Right forelimb (tissue), 1 donor: ENCODE measurements at regions not wholly inside any gene's neighbourhood (a gene's known extent, or its start where the extent isn't known, plus 50 kb on each side); places are given as distances from the start of the nearest gene placed in this dataset.

Experiments
- DNase-seq: peaks from one replicate; pipeline ENCODE4 v3.0.0-alpha.2; 2018

DNA sequence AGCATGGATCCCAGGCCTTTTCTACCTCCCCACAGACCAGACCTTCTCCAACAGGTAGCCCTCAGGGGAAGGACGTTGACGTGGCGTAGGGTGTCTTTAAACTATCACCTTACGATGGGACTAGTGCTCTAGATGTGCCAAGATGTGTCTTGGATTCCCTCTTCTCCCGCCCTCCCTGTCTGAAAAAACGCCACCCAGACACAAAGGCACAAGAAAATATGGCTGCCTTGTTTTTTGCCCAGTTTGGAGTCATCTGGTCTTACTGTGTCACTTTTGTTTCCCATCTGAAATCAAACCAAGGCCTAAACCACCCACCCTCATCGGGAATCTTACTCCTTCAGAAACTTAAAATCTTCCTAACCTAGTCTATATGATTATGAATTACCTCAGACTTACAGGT lies 235.4 kb downstream of the OR13H1 start:
- no peak for DNase-seq

DNA sequence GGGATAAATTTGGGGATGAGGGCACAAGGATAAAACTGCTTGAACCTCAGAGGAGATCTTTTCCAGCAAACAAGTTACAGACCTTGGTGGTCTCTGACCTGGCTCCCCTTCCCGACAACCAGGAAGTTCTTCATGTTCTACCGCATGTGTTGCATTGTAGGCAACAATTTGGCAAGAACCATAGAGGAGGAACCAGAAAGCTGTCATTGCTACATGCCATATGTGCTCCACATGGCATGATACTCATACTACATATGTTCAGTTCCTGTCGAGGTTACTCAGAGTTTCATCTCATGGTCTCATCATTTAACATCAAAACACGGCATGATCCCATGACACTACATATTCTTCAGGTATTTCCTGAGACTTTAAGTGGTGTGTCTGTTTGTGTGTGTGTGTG lies 235.9 kb downstream of the OR13H1 start:
- no peak for DNase-seq

DNA sequence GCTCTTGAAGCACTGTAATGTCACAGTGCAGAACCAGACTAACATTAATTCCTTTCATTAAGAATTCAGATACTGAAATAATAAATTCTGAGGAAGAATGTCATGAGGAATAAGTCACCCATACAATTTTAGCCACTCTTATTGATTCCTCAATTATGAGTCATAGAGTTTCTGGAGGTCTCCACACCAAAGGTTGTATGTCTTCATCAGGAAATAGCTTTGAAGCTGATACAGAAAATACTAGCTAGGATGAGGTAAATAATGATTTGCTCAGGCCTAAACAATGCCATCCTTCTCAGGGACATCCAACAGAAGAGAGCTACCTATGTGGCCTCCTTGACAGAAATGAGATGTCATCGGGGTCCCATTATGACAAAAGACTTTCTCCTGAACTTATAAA lies 238.8 kb downstream of the OR13H1 start:
- DNase-seq = no peak

DNA sequence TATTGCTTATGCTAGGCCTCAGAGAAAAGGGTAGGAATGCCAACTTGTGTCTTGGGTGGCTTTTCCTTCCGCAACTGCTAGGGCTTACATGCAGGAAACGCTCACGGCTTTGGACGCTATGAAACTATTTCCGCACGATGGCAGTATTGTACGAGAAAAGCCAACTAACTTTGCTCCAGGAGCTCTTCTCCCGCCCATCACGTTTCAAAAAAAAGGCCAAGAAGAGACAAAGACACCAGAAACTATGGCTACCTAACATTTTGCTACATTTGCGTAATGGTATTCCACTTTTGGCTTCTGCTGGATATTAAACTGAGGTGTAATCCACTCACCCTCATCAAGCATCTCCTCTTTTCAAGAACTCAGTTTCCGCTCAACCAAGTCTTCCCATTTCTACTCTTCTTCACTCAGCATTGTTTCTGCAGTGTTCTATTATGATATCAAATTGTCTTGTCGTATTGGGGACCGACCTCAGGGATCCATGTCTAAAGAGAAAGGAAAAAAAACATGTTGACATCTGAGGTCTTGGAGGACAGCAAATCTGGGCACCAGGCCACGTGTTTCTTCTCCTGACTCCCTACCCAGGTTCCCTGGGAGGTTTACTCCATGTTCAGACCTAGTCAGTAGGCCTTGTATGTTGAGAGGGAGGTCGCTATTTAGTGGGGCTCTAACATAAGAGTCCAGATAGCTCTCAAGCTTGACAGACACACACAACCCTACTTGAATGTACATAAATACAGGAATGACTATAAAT lies 239.4 kb upstream of the STK26 start:
- no peak for DNase-seq

DNA sequence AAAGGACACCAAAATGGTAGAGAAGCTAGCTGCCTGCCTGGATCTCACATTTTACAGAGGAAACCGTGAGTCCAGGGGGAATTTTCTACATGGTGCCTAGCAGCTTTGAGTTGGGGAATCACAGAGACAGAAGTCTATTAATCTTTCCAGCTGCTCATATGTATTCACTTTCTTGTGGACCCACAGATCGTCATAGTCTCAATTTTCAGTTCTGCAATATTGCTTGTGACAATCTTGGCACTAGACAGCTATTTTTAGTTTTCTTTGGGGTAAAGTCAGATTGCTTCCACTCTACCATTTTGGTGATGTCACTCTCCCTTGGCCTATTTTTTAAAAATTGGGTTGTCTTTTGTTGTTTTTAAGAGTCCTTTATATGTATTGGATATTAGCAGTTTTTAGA lies 233.4 kb upstream of the STK26 start:
- no peak for DNase-seq

DNA sequence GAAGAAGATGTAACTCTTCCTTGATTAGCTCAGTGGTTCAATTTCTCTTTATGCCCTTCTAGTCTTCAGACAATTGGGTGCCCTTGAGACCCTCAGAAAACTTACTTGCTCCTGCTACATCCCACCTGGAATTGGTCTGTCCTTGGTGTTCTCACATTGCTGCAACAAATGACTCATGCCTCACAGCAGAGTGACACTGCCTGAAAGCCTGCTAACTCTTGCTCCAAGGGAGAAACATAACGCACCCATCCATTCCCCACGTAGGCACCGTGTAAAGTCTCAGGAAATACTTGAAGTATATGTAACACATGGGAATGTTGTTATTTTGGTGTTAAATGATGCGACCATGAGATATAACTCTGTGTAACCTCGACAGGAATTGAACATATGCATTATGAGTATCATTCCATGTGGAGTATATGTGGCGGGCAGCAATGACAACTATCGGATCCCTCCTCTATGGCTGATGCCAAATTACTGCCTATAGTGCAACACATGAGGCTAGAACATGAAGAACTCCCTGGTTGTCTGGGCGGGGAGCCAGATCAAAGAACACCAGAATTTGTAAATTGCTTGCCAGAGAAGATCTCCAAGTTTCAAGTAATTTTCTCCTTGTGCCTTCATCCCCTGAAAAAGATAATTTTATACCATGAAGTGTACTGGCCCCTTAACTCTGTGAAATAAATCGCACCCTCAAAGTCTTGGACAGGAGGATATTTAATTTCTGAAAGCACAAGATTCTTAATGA lies 231.3 kb upstream of the STK26 start:
- DNase-seq = no peak

DNA sequence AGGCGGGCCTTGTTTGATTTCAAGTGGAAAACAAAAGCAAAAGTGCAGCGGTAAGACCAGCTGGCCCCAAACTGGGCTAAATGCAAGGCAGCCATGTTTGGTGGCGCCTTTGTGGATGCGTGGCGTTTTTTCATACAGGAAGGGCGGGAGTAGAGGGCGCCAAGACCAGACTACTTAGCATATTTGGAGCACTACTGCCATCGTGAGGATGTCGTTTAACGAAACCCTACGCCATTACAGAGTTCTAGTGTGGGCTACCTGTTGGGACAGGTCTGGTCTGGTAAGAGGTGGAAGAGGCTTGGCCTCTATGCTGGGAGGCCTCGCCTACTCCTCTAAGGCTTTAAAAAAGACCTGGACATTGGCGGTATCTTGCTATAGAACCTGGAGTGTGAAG lies 230.7 kb upstream of the STK26 start:
- DNase-seq = no peak

DNA sequence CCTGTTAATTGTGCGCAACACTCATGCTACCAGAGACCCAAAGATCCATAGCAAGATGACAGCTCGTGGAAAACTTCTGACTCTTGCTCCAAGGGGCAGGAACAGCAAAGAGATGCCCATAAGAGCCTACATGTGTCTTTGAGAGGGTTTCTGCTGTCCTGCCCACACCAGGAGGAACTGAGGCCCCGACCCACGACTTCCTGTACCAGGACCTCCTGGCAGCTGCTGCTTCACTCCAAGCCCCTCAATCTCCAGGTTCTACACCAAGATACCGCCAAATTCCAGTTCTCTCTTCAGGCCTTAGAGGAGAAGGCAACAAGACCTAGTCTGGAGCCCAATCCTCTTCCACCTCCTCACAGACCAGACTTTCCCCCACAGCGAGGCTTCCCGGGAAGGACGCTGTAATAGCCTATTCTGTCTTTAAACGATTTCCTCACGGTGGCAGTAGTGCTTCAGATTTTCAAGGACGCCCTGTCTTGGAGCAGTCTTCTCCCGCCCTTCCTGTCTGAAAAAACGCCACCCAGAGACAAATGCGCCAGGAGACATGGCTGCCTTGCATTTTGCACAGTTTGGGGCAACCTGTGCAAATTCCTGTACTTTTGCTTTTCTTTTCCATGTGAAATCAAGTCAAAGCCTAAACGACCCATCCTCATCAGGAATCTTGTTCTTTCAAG lies 230.2 kb upstream of the STK26 start:
- DNase-seq = no peak

DNA sequence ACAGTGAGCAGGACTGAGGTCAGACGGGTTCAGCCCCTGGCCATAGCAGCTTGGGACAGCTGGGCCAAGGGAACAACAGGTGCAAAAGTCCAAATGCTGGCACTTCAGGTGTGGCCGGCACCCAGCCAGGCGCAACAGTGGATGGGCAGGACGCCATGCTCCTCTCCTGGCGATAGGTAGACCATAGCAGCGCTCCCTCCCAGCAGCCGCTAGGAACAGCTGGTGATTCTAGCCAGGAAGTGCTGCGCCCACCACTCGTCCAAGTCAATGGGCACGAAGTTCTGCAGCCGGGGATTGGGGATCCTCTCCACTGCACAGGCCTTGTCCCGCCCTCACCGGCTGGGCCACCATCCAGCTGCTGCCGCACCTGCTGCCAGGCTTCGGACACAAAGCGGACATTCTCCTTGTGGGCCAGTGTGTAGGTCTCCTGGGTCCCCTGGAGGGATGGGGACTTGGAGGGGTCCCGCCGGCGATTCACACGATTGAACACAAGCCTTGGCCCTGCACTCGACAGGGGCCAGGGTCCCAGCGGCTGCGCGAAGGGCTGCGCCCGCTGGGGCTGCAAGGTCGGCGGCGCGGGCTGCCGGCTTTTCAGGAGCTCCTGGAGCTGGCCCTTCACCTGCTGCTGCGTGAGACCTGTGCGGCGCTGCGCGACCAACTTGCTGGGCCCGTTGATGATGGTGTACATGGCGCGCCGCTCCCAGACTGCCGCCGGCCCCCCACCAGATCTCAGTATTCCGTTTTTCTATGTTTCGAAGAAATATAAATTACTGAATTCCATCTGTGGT lies 227.5 kb upstream of the STK26 start:
- DNase-seq = no peak

DNA sequence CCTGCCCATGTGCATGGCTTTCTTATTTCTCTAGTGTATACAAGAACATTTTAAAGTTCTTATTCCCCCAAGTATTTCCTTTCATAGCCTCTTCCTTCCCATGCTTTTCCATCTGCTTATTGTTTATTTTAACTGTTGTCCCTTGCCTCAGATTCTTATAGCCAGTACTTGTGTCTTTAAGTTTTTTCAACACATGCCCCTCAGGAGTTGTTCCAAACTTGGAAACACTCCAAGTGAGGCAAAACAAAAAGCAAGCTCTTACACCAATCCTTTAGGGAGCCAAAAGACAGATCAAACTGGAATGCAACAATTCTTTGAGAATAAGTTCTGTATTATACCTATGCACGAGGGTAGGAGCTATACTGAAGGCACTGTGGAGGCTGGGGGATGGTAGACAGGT lies 222.0 kb upstream of the STK26 start:
- no peak for DNase-seq

DNA sequence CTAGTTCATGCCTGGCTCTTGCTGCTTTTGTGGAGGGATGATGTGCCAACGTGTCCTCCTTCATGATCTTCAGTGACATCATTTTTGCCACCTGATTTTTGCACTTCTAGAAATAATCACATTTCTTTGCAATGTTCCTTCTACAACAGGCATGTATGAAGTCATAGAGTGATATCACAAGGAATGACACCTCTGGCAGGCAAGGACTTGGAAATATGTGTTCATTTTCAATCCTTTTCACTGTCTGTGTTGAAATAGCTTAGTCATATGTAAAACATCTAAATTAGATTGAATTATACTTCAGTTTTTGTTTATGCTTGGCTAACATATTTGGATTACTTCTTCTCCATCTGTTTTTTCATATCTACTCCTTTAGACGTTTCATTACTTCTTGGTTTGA lies 221.2 kb upstream of the STK26 start:
- DNase-seq = no peak

DNA sequence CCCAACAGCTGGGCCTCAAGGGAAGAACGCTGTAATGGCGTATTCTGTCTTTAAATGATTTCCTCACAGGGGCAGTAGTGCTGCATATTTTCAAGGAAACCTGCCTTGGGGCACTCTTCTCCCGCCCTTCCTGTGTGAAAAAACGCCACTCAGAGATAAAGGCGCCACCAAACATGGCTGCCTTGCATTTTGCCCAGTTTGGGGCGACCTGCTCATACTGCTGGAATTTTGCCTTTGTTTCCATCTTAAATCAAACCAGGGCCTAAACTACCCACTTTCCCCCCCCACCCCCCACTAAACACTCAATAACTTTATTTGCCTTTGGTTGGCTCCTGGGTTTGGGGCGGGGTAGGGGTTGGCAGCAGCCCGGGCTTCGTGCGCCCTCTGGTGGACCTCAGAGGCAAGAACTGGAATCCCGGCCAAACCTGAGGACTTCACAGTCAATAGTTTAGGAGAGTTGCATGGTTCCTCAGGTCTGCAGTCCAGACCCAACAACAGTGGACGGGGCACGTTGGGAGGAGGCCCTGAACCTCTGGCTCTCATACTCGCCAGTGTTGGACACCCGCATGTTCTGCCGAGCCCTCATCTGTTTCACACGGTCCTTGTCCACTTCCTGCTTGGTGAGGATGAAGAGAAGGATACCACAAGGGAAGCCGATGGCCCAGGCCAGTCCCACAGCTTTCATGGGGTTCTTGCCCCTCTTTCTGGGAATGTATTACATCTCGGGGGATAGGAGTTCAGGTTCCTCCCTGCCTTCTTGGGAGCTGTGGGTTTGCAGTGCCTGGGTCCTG lies 220.1 kb upstream of the STK26 start:
- DNase-seq = no peak

DNA sequence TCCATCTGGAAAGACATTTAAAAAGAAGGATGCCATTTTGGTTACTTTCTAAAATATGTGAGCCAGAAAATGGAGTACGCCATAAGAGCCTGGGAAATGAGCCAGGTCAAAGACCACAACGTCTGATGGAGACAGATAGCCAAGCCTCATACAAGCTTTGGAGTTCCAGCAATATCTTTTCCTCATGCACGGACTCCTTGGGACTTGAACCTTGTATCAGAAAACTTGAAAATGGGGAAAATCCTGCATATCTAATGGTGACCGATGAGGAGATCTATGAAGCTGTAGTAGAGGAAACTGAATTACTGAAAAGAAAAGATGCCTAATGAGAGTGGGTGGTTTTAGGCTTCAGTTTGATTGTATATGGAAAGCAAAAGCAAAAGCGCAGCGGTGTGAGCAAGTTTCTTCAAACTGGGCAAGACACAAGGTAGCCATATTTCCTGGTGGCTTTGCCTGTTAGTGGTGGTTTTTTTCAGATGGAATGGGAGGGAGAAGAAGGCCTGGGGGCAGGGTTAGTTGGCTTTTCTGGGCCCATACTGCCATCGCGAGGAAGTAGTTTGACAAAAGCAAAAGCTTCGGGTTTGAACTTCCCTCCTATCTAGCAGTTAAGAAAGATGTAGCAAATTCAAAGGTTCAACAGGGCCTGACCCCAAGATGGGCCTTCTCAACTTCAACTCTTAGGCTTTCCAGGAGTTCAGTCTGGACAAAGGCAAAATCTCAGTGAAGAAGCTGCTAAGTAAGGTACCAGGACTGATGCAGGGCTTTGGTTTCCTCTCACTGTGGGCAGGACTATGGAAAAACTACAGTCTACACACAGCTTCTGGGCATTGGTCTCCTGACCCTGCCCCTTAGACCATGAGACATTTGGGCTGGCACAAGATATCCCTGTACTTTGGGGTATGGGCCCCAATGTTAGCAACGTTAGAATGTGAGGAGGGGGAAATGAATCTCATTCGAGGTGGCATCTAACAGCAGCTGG lies 210.0 kb upstream of the STK26 start:
- DNase-seq = no peak

DNA sequence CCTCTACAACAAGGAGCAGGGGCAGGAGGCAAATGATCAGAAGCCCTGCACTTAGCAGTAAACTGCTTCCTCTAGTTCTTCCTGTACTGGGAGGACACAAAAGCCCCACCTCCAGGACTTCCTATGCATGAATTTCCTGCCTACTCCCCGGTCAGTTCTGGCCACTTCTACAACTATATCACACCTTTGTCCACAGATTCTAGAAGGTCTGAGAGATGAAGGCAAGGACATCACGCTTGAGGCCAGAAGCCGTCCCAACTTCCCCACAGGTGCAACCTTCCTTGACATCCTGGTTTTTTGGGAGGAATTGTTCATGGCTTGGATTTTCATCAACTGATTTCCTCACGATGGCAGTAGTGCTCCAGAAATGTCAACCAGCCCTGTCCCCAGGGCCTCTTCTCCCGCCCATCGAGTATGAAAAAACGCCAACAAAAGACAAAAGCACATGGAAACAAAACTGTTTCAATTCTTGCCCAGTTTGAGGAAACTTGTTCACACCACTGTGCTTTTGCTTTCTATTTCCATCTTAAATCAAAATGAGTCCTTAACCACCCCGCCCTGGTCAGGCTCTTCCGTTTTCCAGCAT lies 206.5 kb upstream of the STK26 start:
- DNase-seq = no peak

DNA sequence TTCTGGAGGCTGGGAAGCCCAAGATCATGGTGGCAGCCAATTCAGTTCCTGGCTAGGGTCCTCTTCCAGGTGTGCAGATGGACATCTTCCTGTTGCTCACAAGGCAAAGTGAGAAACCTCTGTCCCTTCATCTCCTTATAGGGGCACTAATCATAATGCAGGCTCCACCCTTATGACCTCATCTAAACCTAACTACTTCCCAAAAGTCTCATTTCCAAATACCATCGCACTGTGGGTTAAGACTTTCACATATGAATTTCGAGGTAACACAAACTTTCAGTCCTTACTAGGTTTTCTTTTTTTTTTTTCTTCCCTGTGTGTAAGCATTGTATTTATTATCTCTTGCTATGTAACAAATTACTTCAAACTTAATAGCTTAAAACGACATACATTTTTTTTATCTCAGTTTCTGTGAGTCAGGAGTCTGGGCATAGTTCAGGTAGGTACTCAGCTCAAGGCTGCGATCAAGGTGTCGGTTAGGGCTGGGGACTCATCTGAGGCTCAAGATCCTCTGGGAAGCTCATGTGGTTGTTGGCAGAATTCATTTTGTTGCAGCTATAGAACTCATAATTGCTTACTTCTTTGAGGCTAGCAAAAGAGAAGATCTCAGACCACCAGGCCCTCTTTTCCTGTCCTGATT lies 204.7 kb upstream of the STK26 start:
- no peak for DNase-seq

DNA sequence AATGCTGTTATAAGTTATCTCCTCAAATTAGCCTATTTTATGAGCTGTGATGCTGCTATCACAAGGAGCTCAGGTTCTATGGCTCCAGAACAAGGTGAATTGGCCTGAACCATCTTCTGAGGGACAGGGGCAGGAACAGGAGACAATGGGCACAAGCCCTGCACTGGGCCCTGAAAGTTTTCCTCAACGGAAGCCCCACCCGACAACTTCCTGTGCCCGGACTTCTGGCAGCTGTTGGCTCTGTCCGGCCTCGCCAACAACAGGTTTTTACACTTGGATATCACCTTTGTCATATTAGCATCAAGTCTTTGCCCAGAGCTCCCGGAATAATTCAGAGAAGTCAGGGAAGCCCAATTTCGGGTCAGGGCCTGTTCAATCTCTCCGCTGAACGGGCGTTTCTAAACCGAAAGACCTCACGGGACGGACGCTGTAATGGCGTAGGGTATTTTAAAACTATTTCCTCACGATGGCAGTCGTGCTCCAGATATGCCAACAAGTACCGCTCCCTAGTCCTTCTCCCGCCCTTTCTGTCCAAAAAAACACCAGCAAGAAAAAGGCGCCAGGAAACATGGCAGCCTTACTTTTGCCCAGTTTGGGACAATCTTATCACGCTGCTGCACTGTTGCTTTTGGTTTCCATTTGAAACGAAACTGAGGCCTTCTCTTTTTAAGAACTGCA lies 201.0 kb upstream of the STK26 start:
- no peak for DNase-seq

DNA sequence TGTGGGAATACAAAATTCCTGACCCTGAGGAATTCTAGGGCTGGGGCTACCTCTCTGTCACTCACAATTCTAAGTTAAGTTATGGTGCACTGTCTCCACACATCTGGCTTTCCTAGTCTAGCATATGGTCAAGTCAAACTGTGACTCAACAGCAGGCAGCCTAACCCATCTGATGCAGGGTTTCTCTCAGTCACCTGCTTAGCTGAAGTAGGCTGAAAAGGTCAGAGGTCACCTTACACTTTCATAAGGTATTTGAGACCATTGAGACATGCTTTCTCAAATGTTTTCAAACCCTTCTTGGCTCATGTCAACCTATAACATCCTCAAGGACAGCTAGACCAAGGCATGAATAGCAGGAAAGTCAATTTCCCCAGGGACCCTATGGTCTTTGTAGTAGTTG lies 196.5 kb upstream of the STK26 start:
- no peak for DNase-seq

DNA sequence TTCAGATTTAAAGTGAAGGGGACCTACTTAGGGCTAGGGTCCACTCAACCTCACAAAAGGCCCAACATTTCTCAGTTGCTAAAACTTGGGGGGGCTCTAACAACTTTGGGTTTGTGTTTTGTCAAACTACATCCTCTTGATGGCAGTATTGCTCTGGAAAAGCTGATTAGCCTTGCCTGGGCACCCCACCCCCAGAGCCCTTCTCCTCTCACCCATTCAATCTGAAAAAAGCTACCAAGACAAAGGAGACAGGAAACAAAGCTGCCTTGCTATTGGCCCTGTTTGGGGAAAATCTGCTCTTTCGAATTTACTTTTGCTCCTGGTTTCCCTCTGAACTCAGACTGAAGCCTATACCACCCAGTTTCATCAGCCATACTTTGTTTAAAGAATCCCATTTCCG lies 195.2 kb upstream of the STK26 start:
- no peak for DNase-seq

DNA sequence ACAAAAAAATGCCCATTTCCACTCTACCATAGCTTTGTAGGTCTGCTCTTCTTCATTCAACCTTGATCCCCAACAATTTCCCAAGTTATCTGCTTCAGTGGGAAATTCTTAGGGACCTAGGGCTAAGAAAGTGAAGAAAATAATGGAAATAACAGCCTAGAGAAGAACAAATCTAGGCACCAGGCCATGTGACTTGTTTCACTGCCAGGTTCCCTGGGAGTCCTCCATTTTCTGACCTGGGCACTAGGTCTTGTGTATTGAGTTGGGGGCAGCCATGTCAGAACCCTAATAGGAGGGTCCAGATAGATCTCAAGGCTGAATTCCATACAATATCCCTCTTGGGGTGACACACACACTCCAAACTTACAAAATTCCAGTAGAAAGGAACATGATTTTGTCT lies 194.6 kb upstream of the STK26 start:
- DNase-seq = no peak
